GM23338 (cell line): ENCODE measurements at regions not wholly inside any gene's neighbourhood (a gene's known extent, or its start where the extent isn't known, plus 50 kb on each side); places are given as distances from the start of the nearest gene placed in this dataset.

Experiments
- ATAC-seq: fragments of 200-7000 bp; cut with Tn5 transposase; 3 replicates; pipeline ENCODE4 v1.9.1; 2020
- DNase-seq: peaks from one replicate; pipeline ENCODE4 v3.0.0-alpha.2; 2015; ENCODE audit warnings: low spot score
- H2AFZ ChIP-seq: fragments of 200-600 bp; sonication (generic); 2 replicates; pipeline ENCODE4 v1.8.0; 2016; ENCODE audit warnings: antibody characterized with exemption, mild to moderate bottlenecking, moderate library complexity
- H3F3A ChIP-seq: fragments of 200-600 bp; sonication (generic); replicated peaks from 2 replicates; pipeline ENCODE4 v1.8.0; 2017; ENCODE audit warnings: antibody characterized with exemption, mixed run types, low read depth
- H3K27ac ChIP-seq: fragments of 200-600 bp; sonication (generic); 2 replicates; pipeline ENCODE4 v1.6.1; 2016; ENCODE audit warnings: low read depth
- H3K27me3 ChIP-seq: fragments of 200-600 bp; sonication (generic); 2 replicates; pipeline ENCODE4 v1.8.0; 2016; ENCODE audit warnings: mild to moderate bottlenecking, mixed run types, moderate library complexity; ENCODE audit not compliant: insufficient read depth
- H3K36me3 ChIP-seq: fragments of 200-600 bp; sonication (generic); 2 replicates; pipeline ENCODE4 v1.8.0; 2016; ENCODE audit warnings: mild to moderate bottlenecking; ENCODE audit not compliant: insufficient read depth
- H3K4me1 ChIP-seq: fragments of 200-600 bp; sonication (generic); 2 replicates; pipeline ENCODE4 v1.8.0; 2016; ENCODE audit warnings: mild to moderate bottlenecking, moderate library complexity; ENCODE audit not compliant: insufficient read depth
- H3K4me2 ChIP-seq: fragments of 200-600 bp; sonication (generic); 2 replicates; pipeline ENCODE4 v1.7.1; 2017; ENCODE audit warnings: mixed run types
- H3K4me3 ChIP-seq: fragments of 200-600 bp; sonication (generic); 2 replicates; pipeline ENCODE4 v1.6.1; 2016; ENCODE audit warnings: mixed run types
- H3K79me2 ChIP-seq: fragments of 200-600 bp; sonication (generic); replicated peaks from 2 replicates; pipeline ENCODE4 v1.8.0; 2017; ENCODE audit warnings: mild to moderate bottlenecking; ENCODE audit not compliant: insufficient read depth
- H3K9me2 ChIP-seq: fragments of 200-600 bp; sonication (generic); 2 replicates; pipeline ENCODE4 v1.8.0; 2017; ENCODE audit not compliant: insufficient read depth
- H4K20me1 ChIP-seq: fragments of 200-600 bp; sonication (generic); replicated peaks from 2 replicates; pipeline ENCODE4 v1.8.0; 2017; ENCODE audit warnings: mild to moderate bottlenecking; ENCODE audit not compliant: insufficient read depth
- H3K27ac Mint-ChIP-seq: 2 replicates; pipeline ENCODE4 v1.8.0; 2020; ENCODE audit warnings: inconsistent platforms, mild to moderate bottlenecking, moderate library complexity, mixed read lengths
- H3K27me3 Mint-ChIP-seq: 3 replicates; pipeline ENCODE4 v1.8.0; 2022; ENCODE audit warnings: low read depth, mild to moderate bottlenecking, moderate library complexity, mixed read lengths, inconsistent platforms; ENCODE audit not compliant: insufficient read depth, poor library complexity
- H3K36me3 Mint-ChIP-seq: 3 replicates; pipeline ENCODE4 v1.8.0; 2021; ENCODE audit warnings: low read depth, mild to moderate bottlenecking, inconsistent platforms, moderate library complexity, mixed read lengths
- H3K4me1 Mint-ChIP-seq: 3 replicates; pipeline ENCODE4 v1.8.0; 2020; ENCODE audit warnings: mild to moderate bottlenecking, inconsistent platforms, mixed read lengths
- H3K4me3 Mint-ChIP-seq: 3 replicates; pipeline ENCODE4 v1.8.0; 2021; ENCODE audit warnings: moderate library complexity, mild to moderate bottlenecking, inconsistent platforms, mixed read lengths
- H3K9me3 Mint-ChIP-seq: 3 replicates; pipeline ENCODE4 v1.8.0; 2020; ENCODE audit warnings: moderate library complexity, mild to moderate bottlenecking, inconsistent platforms, mixed read lengths
- CREB1 ChIP-seq: fragments of 250-450 bp; sonication (Bioruptor Pico); IDR thresholded peaks from 2 replicates; pipeline ENCODE4 v1.5.0; 2020; ENCODE audit warnings: low read depth, mild to moderate bottlenecking, moderate library complexity
- CTCF ChIP-seq, 2 experiments: fragments of 200-600 bp in 1 of 2; sonication (generic) in 1 of 2; conservative IDR thresholded peaks; 2 replicates each; pipeline versions ENCODE4 v1.5.1 to v1.6.1; 2016 to 2017; ENCODE audit warnings: antibody characterized with exemption in 2 of 2, low read depth in 2 of 2, mild to moderate bottlenecking in 2 of 2, moderate library complexity in 1 of 2
- ETS1 ChIP-seq: IDR thresholded peaks from 2 replicates; pipeline ENCODE4 v1.6.1; 2016; ENCODE audit warnings: antibody characterized with exemption
- EZH2 ChIP-seq: fragments of 200-600 bp; sonication (generic); IDR thresholded peaks from one replicate; pipeline ENCODE4 v1.8.0; 2017; ENCODE audit warnings: antibody characterized with exemption, mild to moderate bottlenecking, low read depth; ENCODE audit not compliant: unreplicated experiment
- EZH2phosphoT487 ChIP-seq: fragments of 200-600 bp; sonication (generic); IDR thresholded peaks from one replicate; pipeline ENCODE4 v1.8.1; 2018; ENCODE audit warnings: antibody characterized with exemption; ENCODE audit not compliant: unreplicated experiment
- JUNB ChIP-seq: IDR thresholded peaks from one replicate; pipeline ENCODE4 v1.6.1; 2016; ENCODE audit warnings: antibody characterized with exemption; ENCODE audit not compliant: unreplicated experiment
- NANOG ChIP-seq: IDR thresholded peaks from 2 replicates; pipeline ENCODE4 v1.6.1; 2016; ENCODE audit warnings: antibody characterized with exemption, borderline replicate concordance
- POLR2AphosphoS5 ChIP-seq: IDR thresholded peaks from 2 replicates; pipeline ENCODE4 v1.6.1; 2016; ENCODE audit warnings: antibody characterized with exemption, low read depth
- REST ChIP-seq: IDR thresholded peaks from one replicate; pipeline ENCODE4 v1.6.1; 2018; ENCODE audit warnings: antibody characterized with exemption; ENCODE audit not compliant: unreplicated experiment
- STAT1 ChIP-seq: IDR thresholded peaks from one replicate; pipeline ENCODE4 v1.6.1; 2016; ENCODE audit warnings: antibody characterized with exemption; ENCODE audit not compliant: unreplicated experiment
- ZNF114 ChIP-seq: fragments of 250-450 bp; sonication (Bioruptor Pico); IDR thresholded peaks from 2 replicates; pipeline ENCODE4 v1.5.0; 2020; ENCODE audit warnings: mild to moderate bottlenecking, moderate library complexity
- ZNF331 ChIP-seq: fragments of 250-450 bp; sonication (Bioruptor Pico); IDR thresholded peaks from 2 replicates; pipeline ENCODE4 v1.5.0; 2020; ENCODE audit warnings: low read depth, mild to moderate bottlenecking, moderate library complexity
- ZNF462 ChIP-seq: fragments of 250-450 bp; sonication (Bioruptor Pico); IDR thresholded peaks from 2 replicates; pipeline ENCODE4 v1.5.0; 2020; ENCODE audit warnings: mild to moderate bottlenecking, moderate library complexity

GRCh38 chr13:107291875-107292274 is 723.9 kb upstream of the ARGLU1 start:
- H3F3A ChIP-seq: no peaks in the 10 kb centered on the region
- TF ChIP-seq NANOG (no peak), ZNF114 (no peak), ZNF331 (CRISPR knock-in tag) (no peak), REST (no peak), JUNB (no peak), POLR2AphosphoS5 (no peak), ZNF462 (no peak), EZH2 (no peak), EZH2phosphoT487 (no peak), CREB1 (CRISPR knock-in tag) (no peak), CTCF (conservative IDR thresholded peaks at IDR 0.05; ENCODE audit: low read depth in 2 of 2) (no peak), STAT1 (no peak), ETS1 (no peak)
- peaks cover 6% of the 10 kb centered on the region; the same call in 1 of the 3 replicates for H3K9me3 Mint-ChIP-seq
- H3K4me2 ChIP-seq: no peak overlapping the region
- no peak for ATAC-seq
- H3K9me2 ChIP-seq: no peaks in the 10 kb centered on the region
- H3K27ac ChIP-seq: no peak overlapping the region
- no peaks in the 10 kb centered on the region for H3K27me3 Mint-ChIP-seq
- no peak overlapping the region for H3K4me3 Mint-ChIP-seq
- H4K20me1 ChIP-seq: no peaks in the 10 kb centered on the region
- H3K36me3 Mint-ChIP-seq: no peaks in the 10 kb centered on the region
- peaks cover 5% of the 10 kb centered on the region; the same call in 1 of the 3 replicates for H3K4me1 Mint-ChIP-seq
- no peak for DNase-seq
- no peaks in the 10 kb centered on the region for H3K27me3 ChIP-seq
- H3K4me3 ChIP-seq: no peak overlapping the region
- no peak overlapping the region for H2AFZ ChIP-seq
- no peaks in the 10 kb centered on the region for H3K4me1 ChIP-seq
- no peak overlapping the region for H3K27ac Mint-ChIP-seq
- no peaks in the 10 kb centered on the region for H3K36me3 ChIP-seq
- H3K79me2 ChIP-seq: no peaks in the 10 kb centered on the region
